ENCODE measurements at regions not wholly inside any gene's neighbourhood (a gene's known extent, or its start where the extent isn't known, plus 50 kb on each side); places are given as distances from the start of the nearest gene placed in this dataset.
"Not testable (repeated sequence)": the region's sequence is repeated elsewhere in the genome, so short reads cannot be mapped to it uniquely, and the experiment has no call there.

- H4K20me1 ChIP-seq (ENCODE audit: insufficient read depth); H3K79me2 ChIP-seq (ENCODE audit: insufficient read depth); CTCF ChIA-PET; H3K4me1 ChIP-seq (ENCODE audit: control insufficient read depth in 1 of 2, insufficient read depth in 2 of 2, low read depth in 1 of 2, low read length in 1 of 2); H3K9me2 ChIP-seq; H3F3A ChIP-seq (replicated peaks; ENCODE audit: insufficient read depth); H3K9ac ChIP-seq; H3K4me3 ChIP-seq (ENCODE audit: low read depth in 2 of 2, low read length in 1 of 2); H3K27ac ChIP-seq (ENCODE audit: low read depth in 2 of 2, low read length in 1 of 2); H3K9me3 ChIP-seq; H3K27me3 ChIP-seq (ENCODE audit: insufficient read depth); DNase-seq; POLR2A ChIA-PET; H3K36me3 ChIP-seq (replicated peaks in 1 of 2; ENCODE audit: control insufficient read depth in 1 of 2, insufficient read depth in 2 of 2, low read length in 1 of 2): not testable (repeated sequence)
- WGBS (ENCODE audit: low lambda C conversion rate) = 89% methylated on average over 12 of the region's 12 CpGs
- H2AFZ ChIP-seq (ENCODE audit: low read depth) = 0 out of 2 replicates have a peak overlapping the region, but pooled peaks have one; percentile 71
- H3K4me2 ChIP-seq = peak overlapping the region; percentile 73; the same call in 1 of the 2 replicates
These were observed 82.9 kb upstream of the TNK2 start for GRCh38 chr3:195991243-195991642.

- Histone ChIP-seq H3K4me2 (peak overlapping the region; percentile 73; the same call in 1 of the 2 replicates), H2AFZ (ENCODE audit: low read depth) (peak overlapping the region; percentile 71), H3K27ac (ENCODE audit: low read depth in 2 of 2, low read length in 1 of 2) (peak overlapping the region in 1 of 2 experiments; percentile 55; a peak in 1 of 4 replicates), H3K4me3 (ENCODE audit: low read depth in 2 of 2, low read length in 1 of 2) (peak overlapping the region; percentile 59 to 60), H3K9ac (peak overlapping the region; percentile 75)
- H3F3A ChIP-seq (replicated peaks; ENCODE audit: insufficient read depth); POLR2A ChIA-PET; CTCF ChIA-PET; H3K79me2 ChIP-seq (ENCODE audit: insufficient read depth); DNase-seq; H3K9me3 ChIP-seq; H3K9me2 ChIP-seq; H4K20me1 ChIP-seq (ENCODE audit: insufficient read depth); H3K27me3 ChIP-seq (ENCODE audit: insufficient read depth); H3K4me1 ChIP-seq (ENCODE audit: control insufficient read depth in 1 of 2, insufficient read depth in 2 of 2, low read depth in 1 of 2, low read length in 1 of 2); H3K36me3 ChIP-seq (replicated peaks in 1 of 2; ENCODE audit: control insufficient read depth in 1 of 2, insufficient read depth in 2 of 2, low read length in 1 of 2): not testable (repeated sequence)
- WGBS (ENCODE audit: low lambda C conversion rate) = 42% methylated on average over 7 of the region's 7 CpGs
These were observed 82.5 kb upstream of the TNK2 start for GRCh38 chr3:195990841-195991174.

- H3K79me2 ChIP-seq (ENCODE audit: insufficient read depth); H3K4me1 ChIP-seq (ENCODE audit: control insufficient read depth in 1 of 2, insufficient read depth in 2 of 2, low read depth in 1 of 2, low read length in 1 of 2); CTCF ChIA-PET; H3K9me3 ChIP-seq; POLR2A ChIA-PET; H3F3A ChIP-seq (replicated peaks; ENCODE audit: insufficient read depth); H3K27me3 ChIP-seq (ENCODE audit: insufficient read depth); H3K36me3 ChIP-seq (replicated peaks in 1 of 2; ENCODE audit: control insufficient read depth in 1 of 2, insufficient read depth in 2 of 2, low read length in 1 of 2); H3K9me2 ChIP-seq; H4K20me1 ChIP-seq (ENCODE audit: insufficient read depth): not testable (repeated sequence)
- H3K27ac ChIP-seq (ENCODE audit: low read depth in 2 of 2, low read length in 1 of 2) = peak overlapping the region in 1 of 2 experiments; percentile 55; a peak in 2 of 4 replicates
- H3K9ac ChIP-seq = peak overlapping the region; percentile 75
- DNase-seq = peak; percentile 62
- H3K4me2 ChIP-seq = peak overlapping the region; percentile 73; the same call in 1 of the 2 replicates
- peak overlapping the region; percentile 71 for H2AFZ ChIP-seq (ENCODE audit: low read depth)
- H3K4me3 ChIP-seq (ENCODE audit: low read depth in 2 of 2, low read length in 1 of 2) = peak overlapping the region; percentile 59 to 60
- under 1% methylated on average over 10 of the region's 107 CpGs for WGBS (ENCODE audit: low lambda C conversion rate)
- TF ChIP-seq NRF1 (IDR thresholded peaks at IDR 0.05; ENCODE audit: low read depth, low read length) (peak; percentile 81), POLR2AphosphoS5 (IDR thresholded peaks at IDR 0.05; ENCODE audit: low read depth, low read length) (peak; percentile 59)
These were observed 81.8 kb upstream of the TNK2 start for GRCh38 chr3:195989921-195990840.

GRCh38 chr3:195989197-195989920 is 81.0 kb upstream of the TNK2 start:
- 20% methylated on average over 1 of the region's 46 CpGs for WGBS (ENCODE audit: low lambda C conversion rate)
- Histone ChIP-seq H3K4me3 (ENCODE audit: low read depth in 2 of 2, low read length in 1 of 2) (peak overlapping the region; percentile 56 to 59; a peak in 3 of 4 replicates), H3K4me2 (peak overlapping the region; percentile 62; the same call in 1 of the 2 replicates), H3K9ac (peak overlapping the region; percentile 75; the same call in 1 of the 2 replicates)
- POLR2A ChIA-PET; H3K4me1 ChIP-seq (ENCODE audit: control insufficient read depth in 1 of 2, insufficient read depth in 2 of 2, low read depth in 1 of 2, low read length in 1 of 2); DNase-seq; H3K9me2 ChIP-seq; H3K36me3 ChIP-seq (replicated peaks in 1 of 2; ENCODE audit: control insufficient read depth in 1 of 2, insufficient read depth in 2 of 2, low read length in 1 of 2); H3K27ac ChIP-seq (ENCODE audit: low read depth in 2 of 2, low read length in 1 of 2); H3K79me2 ChIP-seq (ENCODE audit: insufficient read depth); H3K27me3 ChIP-seq (ENCODE audit: insufficient read depth); H3K9me3 ChIP-seq; H4K20me1 ChIP-seq (ENCODE audit: insufficient read depth); H2AFZ ChIP-seq (ENCODE audit: low read depth); CTCF ChIA-PET; H3F3A ChIP-seq (replicated peaks; ENCODE audit: insufficient read depth): not testable (repeated sequence)

GRCh38 chr3:195988764-195989163 is 80.4 kb upstream of the TNK2 start:
- H3K27me3 ChIP-seq (ENCODE audit: insufficient read depth); H3K79me2 ChIP-seq (ENCODE audit: insufficient read depth); H3K9me3 ChIP-seq; CTCF ChIA-PET; H3K9me2 ChIP-seq; H4K20me1 ChIP-seq (ENCODE audit: insufficient read depth); H3K9ac ChIP-seq; H2AFZ ChIP-seq (ENCODE audit: low read depth); H3F3A ChIP-seq (replicated peaks; ENCODE audit: insufficient read depth); DNase-seq; H3K27ac ChIP-seq (ENCODE audit: low read depth in 2 of 2, low read length in 1 of 2); H3K4me1 ChIP-seq (ENCODE audit: control insufficient read depth in 1 of 2, insufficient read depth in 2 of 2, low read depth in 1 of 2, low read length in 1 of 2); POLR2A ChIA-PET; H3K36me3 ChIP-seq (replicated peaks in 1 of 2; ENCODE audit: control insufficient read depth in 1 of 2, insufficient read depth in 2 of 2, low read length in 1 of 2): not testable (repeated sequence)
- Histone ChIP-seq H3K4me3 (ENCODE audit: low read depth in 2 of 2, low read length in 1 of 2) (peak overlapping the region; percentile 9 to 27; a peak in 1 of 4 replicates), H3K4me2 (peak overlapping the region; percentile 62)
- 49% methylated on average over 7 of the region's 7 CpGs for WGBS (ENCODE audit: low lambda C conversion rate)

- POLR2A ChIA-PET; H3K9me2 ChIP-seq; H3K79me2 ChIP-seq (ENCODE audit: insufficient read depth); H3K27me3 ChIP-seq (ENCODE audit: insufficient read depth); H3K36me3 ChIP-seq (replicated peaks in 1 of 2; ENCODE audit: control insufficient read depth in 1 of 2, insufficient read depth in 2 of 2, low read length in 1 of 2); H4K20me1 ChIP-seq (ENCODE audit: insufficient read depth); CTCF ChIA-PET; H3K4me1 ChIP-seq (ENCODE audit: control insufficient read depth in 1 of 2, insufficient read depth in 2 of 2, low read depth in 1 of 2, low read length in 1 of 2); H3K4me2 ChIP-seq; H3K9ac ChIP-seq; H3K4me3 ChIP-seq (ENCODE audit: low read depth in 2 of 2, low read length in 1 of 2); H3K9me3 ChIP-seq; H3F3A ChIP-seq (replicated peaks; ENCODE audit: insufficient read depth); H3K27ac ChIP-seq (ENCODE audit: low read depth in 2 of 2, low read length in 1 of 2); DNase-seq; H2AFZ ChIP-seq (ENCODE audit: low read depth): not testable (repeated sequence)
- 77% methylated on average over 3 of the region's 8 CpGs for WGBS (ENCODE audit: low lambda C conversion rate)
These were observed 78.7 kb upstream of the TNK2 start for GRCh38 chr3:195987001-195987400.

Data from SK-N-SH (cell line).